ENCODE measurements at regions not wholly inside any gene's neighbourhood (a gene's known extent, or its start where the extent isn't known, plus 50 kb on each side); places are given as distances from the start of the nearest gene placed in this dataset.

DNA sequence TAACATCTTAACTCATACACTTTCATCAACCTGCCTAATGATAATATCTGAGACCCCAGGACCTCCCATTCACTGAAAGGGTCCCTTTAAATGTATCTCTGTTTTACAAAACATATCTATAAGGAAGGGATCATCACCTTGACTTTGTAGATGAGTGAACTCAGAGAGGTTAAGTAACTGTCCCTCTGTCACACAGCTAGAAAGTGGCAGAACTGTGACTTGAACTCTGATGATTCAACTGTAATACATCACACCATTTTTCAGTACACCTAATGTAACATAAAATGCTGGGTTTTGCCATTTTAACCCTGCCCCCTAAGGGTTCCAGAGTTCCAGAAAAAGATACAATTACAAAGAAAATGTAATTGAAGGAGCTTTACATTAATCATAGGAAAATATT lies 234.6 kb downstream of the ZEB2 start:
- TF ChIP-seq, protein P1, sequence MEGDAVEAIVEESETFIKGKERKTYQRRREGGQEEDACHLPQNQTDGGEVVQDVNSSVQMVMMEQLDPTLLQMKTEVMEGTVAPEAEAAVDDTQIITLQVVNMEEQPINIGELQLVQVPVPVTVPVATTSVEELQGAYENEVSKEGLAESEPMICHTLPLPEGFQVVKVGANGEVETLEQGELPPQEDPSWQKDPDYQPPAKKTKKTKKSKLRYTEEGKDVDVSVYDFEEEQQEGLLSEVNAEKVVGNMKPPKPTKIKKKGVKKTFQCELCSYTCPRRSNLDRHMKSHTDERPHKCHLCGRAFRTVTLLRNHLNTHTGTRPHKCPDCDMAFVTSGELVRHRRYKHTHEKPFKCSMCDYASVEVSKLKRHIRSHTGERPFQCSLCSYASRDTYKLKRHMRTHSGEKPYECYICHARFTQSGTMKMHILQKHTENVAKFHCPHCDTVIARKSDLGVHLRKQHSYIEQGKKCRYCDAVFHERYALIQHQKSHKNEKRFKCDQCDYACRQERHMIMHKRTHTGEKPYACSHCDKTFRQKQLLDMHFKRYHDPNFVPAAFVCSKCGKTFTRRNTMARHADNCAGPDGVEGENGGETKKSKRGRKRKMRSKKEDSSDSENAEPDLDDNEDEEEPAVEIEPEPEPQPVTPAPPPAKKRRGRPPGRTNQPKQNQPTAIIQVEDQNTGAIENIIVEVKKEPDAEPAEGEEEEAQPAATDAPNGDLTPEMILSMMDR (IDR thresholded peaks at IDR 0.05), result no peak
- TF ChIP-seq EZH2 (IDR thresholded peaks at IDR 0.05), result no peak
- TF ChIP-seq EZH2phosphoT487 (IDR thresholded peaks at IDR 0.05), result no peak

Data from neural progenitor cell (in vitro differentiated cells).